MM.1S (cell line): ENCODE measurements at regions not wholly inside any gene's neighbourhood (a gene's known extent, or its start where the extent isn't known, plus 50 kb on each side); places are given as distances from the start of the nearest gene placed in this dataset.

Source experiments
- EZH2 ChIP-seq: fragments of 300-600 bp; sonication (generic); optimal IDR thresholded peaks from 2 replicates; pipeline ENCODE3; 2017; ENCODE audit warnings: low read depth, mild to moderate bottlenecking, antibody characterized with exemption, low read length, mixed read lengths
- TF ChIP-seq, protein P1 (sequence below): fragments of 300-600 bp; sonication (generic); IDR thresholded peaks from 2 replicates; pipeline ENCODE4 v1.5.1; 2016; ENCODE audit warnings: antibody characterized with exemption, low read length, mixed read lengths

GRCh38 chr17:52420555-52421078 is 262.1 kb upstream of the CA10 start:
- TF ChIP-seq, protein P1, sequence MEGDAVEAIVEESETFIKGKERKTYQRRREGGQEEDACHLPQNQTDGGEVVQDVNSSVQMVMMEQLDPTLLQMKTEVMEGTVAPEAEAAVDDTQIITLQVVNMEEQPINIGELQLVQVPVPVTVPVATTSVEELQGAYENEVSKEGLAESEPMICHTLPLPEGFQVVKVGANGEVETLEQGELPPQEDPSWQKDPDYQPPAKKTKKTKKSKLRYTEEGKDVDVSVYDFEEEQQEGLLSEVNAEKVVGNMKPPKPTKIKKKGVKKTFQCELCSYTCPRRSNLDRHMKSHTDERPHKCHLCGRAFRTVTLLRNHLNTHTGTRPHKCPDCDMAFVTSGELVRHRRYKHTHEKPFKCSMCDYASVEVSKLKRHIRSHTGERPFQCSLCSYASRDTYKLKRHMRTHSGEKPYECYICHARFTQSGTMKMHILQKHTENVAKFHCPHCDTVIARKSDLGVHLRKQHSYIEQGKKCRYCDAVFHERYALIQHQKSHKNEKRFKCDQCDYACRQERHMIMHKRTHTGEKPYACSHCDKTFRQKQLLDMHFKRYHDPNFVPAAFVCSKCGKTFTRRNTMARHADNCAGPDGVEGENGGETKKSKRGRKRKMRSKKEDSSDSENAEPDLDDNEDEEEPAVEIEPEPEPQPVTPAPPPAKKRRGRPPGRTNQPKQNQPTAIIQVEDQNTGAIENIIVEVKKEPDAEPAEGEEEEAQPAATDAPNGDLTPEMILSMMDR = no peak
- TF ChIP-seq EZH2 = no peak
